ENCODE measurements at regions not wholly inside any gene's neighbourhood (a gene's known extent, or its start where the extent isn't known, plus 50 kb on each side); places are given as distances from the start of the nearest gene placed in this dataset.
A peak's percentile ranks its signal among the peaks of the same experiment; 100 is the strongest.

GRCh38 chr12:124629789-124630480 lies 62.5 kb upstream of the NCOR2 start:
- no peak for DNase-seq

DNA sequence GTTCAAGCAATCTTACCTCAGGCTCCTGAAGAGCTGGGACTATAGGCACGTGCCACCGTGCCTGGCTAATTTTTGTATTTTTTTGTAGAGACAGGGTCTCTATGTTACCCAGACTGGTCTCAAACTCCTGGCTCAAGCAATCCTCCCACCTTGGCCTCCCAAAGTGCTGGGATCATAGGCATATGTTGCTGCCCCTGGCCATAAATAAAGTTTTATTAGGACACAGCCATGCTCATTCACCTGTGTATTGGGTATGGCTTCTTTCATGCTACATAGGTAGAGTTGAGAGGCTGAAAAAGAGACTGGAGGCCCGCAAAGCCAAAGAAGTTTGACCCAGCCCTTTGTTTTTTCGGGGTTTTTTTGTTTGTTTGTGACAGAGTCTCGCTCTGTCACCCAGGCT lies 61.7 kb upstream of the NCOR2 start:
- no peak for DNase-seq

GRCh38 chr12:124627956-124628355 lies 60.5 kb upstream of the NCOR2 start:
- DNase-seq, result no peak

DNA sequence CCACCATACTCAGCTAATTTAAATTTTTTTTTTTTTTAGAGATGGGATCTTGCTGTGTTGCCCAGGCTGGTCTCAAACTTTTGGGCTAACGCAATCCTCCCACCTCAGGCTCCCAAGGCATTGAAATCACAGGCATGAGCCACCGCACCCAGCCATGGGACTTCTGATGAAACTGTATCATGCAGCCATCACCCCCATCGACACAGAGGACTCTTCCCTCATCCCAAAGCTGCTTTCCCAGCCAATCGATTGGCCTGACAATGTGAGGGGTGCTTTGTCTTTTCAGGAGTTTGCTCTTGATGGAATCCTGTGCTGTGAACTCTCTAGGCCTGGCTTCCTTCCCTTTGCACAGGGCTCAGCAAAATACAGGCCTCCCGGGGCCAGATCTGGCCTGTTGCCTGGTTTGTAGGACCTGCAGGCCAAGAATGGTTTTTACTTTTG lies 59.6 kb upstream of the NCOR2 start:
- no peak for DNase-seq

DNA sequence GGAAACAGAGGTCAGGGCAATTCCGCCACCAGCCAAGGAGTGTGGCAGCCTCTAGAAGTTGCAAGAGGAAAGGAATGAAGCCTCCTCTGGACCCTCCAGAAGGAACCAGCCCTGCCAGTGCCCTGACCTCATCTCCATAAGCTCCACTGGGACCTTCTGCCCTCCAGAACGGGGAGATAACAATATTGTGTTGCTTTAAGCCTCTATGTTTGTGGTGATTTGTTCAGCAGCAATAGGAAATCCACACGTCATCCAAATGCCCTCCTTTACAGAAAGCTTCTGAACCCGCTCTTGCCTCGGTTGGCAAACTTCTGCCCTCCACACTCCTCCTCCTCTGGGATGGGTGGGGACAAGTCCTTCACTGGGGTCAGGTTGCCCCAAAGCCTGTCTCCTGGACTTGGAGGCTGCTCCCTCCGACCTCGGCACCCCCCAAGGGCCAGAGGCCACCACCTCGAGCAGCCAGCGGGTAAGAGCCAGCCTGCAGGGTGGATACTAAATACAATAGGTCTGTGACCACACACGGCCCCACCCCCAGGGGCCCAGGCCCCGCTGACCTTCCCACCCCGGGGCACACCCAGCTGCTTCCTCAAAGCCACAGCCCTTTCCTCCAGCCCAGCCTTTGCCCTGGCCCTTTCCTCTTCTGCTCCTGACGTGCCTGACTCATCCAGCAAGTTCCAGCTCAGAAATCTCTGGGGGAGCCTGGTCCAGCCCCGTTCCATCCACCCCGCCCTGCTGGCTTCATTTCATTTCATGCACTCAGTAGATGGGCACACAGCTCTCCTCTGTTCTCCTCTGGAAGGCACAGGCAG lies 58.7 kb upstream of the NCOR2 start:
- DNase-seq, result peak; percentile 73

GRCh38 chr12:124624823-124625222 lies 57.4 kb upstream of the NCOR2 start:
- no peak for DNase-seq

DNA sequence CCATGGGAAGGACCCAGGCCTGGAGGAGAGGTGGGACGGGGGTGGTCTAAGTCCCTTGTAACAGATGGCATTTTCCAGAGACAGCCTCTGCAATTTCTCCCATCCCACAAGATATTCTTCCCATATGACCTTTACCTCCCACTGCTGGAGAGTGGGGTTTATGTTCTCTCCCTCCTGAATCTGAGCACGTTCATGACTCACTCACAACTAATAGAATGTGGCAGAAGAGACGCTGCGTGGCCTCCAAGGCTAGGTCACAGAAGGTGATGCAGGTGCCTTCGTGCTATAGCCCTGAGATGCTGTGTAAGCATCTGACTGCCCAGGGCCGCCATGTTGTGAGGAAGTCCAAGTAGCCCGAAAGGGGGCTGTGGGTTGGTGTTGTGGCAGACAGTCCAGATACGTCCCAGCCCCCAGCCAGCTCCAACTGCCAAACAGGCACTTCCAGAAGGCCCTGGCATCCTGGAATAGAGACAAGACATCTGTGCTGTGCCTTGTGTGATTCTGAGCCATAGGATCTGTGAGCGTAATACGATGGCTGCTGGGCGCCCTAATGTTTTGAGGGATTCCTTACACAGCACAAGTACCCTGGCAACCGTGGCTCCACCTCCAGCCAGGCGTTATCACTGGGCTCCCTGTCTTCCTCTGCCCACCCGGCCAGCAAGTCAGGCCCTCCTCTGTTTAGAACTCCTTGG lies 56.1 kb upstream of the NCOR2 start:
- DNase-seq, result no peak

DNA sequence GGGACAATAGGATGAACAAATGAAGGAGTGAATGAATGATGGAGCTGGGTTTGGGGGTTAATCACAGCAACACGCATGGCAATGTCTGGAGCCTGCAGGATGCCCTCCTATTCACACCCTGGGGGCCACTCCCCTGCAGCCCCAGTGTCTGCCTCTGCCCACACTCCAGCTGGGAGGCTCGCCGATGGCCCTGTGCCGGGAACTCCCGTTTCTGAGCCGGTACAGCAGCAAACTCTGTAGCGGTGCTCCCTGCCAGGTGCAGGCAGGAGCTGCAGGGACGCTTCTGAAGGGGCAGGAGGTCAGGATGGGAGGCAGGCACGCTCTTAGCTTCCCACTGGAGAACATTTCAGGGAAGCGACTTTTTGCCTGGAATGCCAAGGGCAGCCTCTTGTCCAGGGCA lies 55.4 kb upstream of the NCOR2 start:
- no peak for DNase-seq

DNA sequence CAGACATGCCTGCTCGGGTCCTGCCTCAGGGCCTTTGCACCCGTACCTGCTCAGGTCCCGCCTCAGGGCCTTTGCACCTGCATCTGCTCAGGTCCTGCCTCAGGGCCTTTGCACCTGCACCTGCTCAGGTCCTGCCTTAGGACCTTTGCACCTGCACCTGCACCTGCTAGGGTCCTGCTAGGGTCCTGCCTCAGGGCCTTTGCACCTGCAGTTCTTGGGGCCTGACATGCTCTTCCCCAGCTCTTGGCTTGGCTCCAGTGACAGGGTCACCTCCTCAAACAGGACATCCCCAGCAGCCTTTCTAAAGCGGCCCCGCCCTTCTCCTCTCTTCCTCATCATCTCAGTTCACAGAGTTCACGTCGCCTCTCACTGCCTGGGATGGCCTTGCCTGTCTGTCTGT lies 54.9 kb upstream of the NCOR2 start:
- no peak for DNase-seq

DNA sequence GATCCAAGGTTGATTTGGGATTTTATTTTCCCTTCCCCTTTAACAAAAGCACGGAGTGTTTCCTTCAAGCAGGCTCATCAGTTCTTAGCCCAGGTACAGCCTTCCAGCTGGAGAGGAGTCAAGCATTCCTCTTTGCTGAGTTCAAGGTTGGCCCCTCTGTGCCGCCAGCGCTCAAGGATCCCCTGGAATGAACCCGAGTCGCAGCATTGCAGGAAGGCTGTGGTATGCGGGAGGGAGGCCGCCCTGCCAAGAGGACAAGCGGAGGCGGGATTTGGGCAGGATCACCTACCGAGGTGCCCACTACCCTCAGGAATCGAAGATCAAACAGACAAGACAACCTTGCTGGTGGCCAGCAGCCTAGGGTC lies 53.9 kb upstream of the NCOR2 start:
- DNase-seq, result no peak

DNA sequence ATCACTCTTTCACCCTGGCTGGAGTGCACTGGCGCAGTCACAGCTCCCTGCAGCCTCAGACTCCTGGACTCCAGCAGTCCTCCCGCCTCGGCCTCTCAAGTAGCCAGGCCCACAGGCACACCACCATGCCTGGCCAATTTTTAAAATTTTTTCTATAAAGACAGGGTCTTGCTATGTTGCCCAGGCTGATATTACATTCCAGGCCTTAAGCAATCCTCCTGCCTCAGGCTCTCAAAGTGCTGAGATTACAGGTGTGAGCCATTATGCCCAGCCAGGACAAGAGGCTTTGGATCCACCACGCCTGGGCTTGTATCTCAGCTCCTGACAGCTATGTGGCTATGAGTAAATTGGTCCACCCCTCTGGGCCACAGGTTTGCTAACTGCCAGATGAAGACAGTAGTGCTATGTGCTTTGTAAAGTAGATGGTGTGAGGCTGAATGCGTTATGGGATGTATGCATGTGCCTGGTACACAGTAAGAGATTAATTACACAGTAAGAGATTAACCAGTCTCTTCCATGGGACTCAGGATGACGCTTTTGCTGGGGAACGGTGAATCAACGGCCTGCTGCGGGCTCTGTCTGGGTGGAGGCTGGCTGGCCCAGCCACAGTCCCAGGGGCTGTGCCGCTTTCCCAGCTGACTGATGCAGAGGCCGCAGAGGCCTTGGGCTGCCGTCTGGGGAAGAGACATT lies 53.3 kb upstream of the NCOR2 start:
- no peak for DNase-seq

GRCh38 chr12:124618291-124618902 lies 51.0 kb upstream of the NCOR2 start:
- no peak for DNase-seq

GRCh38 chr12:124617615-124618014 lies 50.2 kb upstream of the NCOR2 start:
- DNase-seq, result no peak
